HTERT RPE-1 (cell line): ENCODE measurements at regions not wholly inside any gene's neighbourhood (a gene's known extent, or its start where the extent isn't known, plus 50 kb on each side); places are given as distances from the start of the nearest gene placed in this dataset.

ENCODE experiments used
- in situ Hi-C: fragments of 300-500 bp; cut with MboI; formaldehyde crosslinking; loops from 4 replicates; pipeline ENCODE4 v1.14.3; 2020; ENCODE audit warnings: low sequenced_read_pairs

GRCh38 chr10:3987143-3987974 lies 202.3 kb upstream of the KLF6 start:
- in situ Hi-C loops = no loop called here

GRCh38 chr10:3986493-3987142 lies 201.6 kb upstream of the KLF6 start:
- in situ Hi-C loops = no loop called here

GRCh38 chr10:3982746-3983442 lies 197.9 kb upstream of the KLF6 start:
- in situ Hi-C loops = no loop called here

GRCh38 chr10:3981300-3981699 lies 196.3 kb upstream of the KLF6 start:
- in situ Hi-C loops = no loop called here

- in situ Hi-C loops = no loop called here
These were observed 195.7 kb upstream of the KLF6 start for GRCh38 chr10:3980660-3981059.

- in situ Hi-C loops = no loop called here
These were observed 195.1 kb upstream of the KLF6 start for GRCh38 chr10:3980144-3980543.

- in situ Hi-C loops = no loop called here
These were observed 193.8 kb upstream of the KLF6 start for GRCh38 chr10:3978761-3979160.

GRCh38 chr10:3978174-3978573 lies 193.2 kb upstream of the KLF6 start:
- in situ Hi-C loops = no loop called here

GRCh38 chr10:3977761-3978160 lies 192.8 kb upstream of the KLF6 start:
- in situ Hi-C loops = no loop called here

- in situ Hi-C loops = no loop called here
These were observed 191.7 kb upstream of the KLF6 start for GRCh38 chr10:3976718-3977117.

- in situ Hi-C loops = no loop called here
These were observed 191.2 kb upstream of the KLF6 start for GRCh38 chr10:3976171-3976570.

- in situ Hi-C loops = no loop called here
These were observed 190.0 kb upstream of the KLF6 start for GRCh38 chr10:3975016-3975415.

GRCh38 chr10:3972460-3973301 lies 187.7 kb upstream of the KLF6 start:
- in situ Hi-C loops = no loop called here

- in situ Hi-C loops = no loop called here
These were observed 186.7 kb upstream of the KLF6 start for GRCh38 chr10:3971713-3972112.

- in situ Hi-C loops = no loop called here
These were observed 185.1 kb upstream of the KLF6 start for GRCh38 chr10:3969876-3970666.

GRCh38 chr10:3968727-3969126 lies 183.7 kb upstream of the KLF6 start:
- in situ Hi-C loops = no loop called here

- in situ Hi-C loops = no loop called here
These were observed 179.5 kb upstream of the KLF6 start for GRCh38 chr10:3964516-3964915.

- in situ Hi-C loops = no loop called here
These were observed 178.2 kb upstream of the KLF6 start for GRCh38 chr10:3963191-3963673.

- in situ Hi-C loops = no loop called here
These were observed 176.1 kb upstream of the KLF6 start for GRCh38 chr10:3961082-3961481.

GRCh38 chr10:3960496-3960895 lies 175.5 kb upstream of the KLF6 start:
- in situ Hi-C loops = no loop called here
